ENCODE measurements at regions not wholly inside any gene's neighbourhood (a gene's known extent, or its start where the extent isn't known, plus 50 kb on each side); places are given as distances from the start of the nearest gene placed in this dataset.

DNA sequence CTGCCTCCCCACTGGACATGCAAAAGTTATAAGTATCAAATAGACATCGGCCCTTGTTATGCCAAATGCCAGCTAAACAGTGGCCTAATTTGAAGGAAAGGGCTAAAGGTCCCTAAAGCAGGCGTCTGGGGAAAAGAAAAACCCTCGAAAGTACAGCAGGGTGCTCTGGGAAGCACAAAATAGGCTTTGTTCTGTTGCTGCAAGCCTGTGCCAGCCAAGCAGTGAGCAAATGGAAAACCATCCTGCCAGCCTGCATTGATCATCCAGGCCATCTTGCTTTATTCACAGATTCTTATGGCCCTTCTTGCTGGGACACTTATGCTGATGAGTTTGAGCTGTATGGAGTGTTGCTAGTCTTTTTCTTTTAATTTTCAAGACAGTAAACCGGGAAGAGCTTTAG is 62.2 kb upstream of the PLEKHG1 start:
- TF ChIP-seq, protein P1, sequence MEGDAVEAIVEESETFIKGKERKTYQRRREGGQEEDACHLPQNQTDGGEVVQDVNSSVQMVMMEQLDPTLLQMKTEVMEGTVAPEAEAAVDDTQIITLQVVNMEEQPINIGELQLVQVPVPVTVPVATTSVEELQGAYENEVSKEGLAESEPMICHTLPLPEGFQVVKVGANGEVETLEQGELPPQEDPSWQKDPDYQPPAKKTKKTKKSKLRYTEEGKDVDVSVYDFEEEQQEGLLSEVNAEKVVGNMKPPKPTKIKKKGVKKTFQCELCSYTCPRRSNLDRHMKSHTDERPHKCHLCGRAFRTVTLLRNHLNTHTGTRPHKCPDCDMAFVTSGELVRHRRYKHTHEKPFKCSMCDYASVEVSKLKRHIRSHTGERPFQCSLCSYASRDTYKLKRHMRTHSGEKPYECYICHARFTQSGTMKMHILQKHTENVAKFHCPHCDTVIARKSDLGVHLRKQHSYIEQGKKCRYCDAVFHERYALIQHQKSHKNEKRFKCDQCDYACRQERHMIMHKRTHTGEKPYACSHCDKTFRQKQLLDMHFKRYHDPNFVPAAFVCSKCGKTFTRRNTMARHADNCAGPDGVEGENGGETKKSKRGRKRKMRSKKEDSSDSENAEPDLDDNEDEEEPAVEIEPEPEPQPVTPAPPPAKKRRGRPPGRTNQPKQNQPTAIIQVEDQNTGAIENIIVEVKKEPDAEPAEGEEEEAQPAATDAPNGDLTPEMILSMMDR (IDR thresholded peaks at IDR 0.05) = no peak
- TF ChIP-seq POLR2AphosphoS5 (IDR thresholded peaks at IDR 0.05) = no peak

Measured in stomach (tissue), 4 donors.